ENCODE measurements at regions not wholly inside any gene's neighbourhood (a gene's known extent, or its start where the extent isn't known, plus 50 kb on each side); places are given as distances from the start of the nearest gene placed in this dataset.

GRCh38 chr3:6608843-6609242 is 252.1 kb upstream of the GRM7 start:
- Histone ChIP-seq H3K27ac (no peak overlapping the region), H3K4me1 (no peaks in the 10 kb centered on the region), H3K36me3 (no peaks in the 10 kb centered on the region), H3K9me3 (no peaks in the 10 kb centered on the region), H3K27me3 (no peaks in the 10 kb centered on the region), H3K4me3 (no peak overlapping the region)
- DNase-seq (ENCODE audit: low spot score in 2 of 2), result no peak
- 86% methylated on average over 4 of the region's 4 CpGs for WGBS
- no peak for TF ChIP-seq EP300 (IDR thresholded peaks at IDR 0.05)
- TF ChIP-seq CTCF (IDR thresholded peaks at IDR 0.05), result no peak
- no peak for TF ChIP-seq POLR2AphosphoS5 (IDR thresholded peaks at IDR 0.05)
- TF ChIP-seq POLR2A (IDR thresholded peaks at IDR 0.05), result no peak

- Histone ChIP-seq H3K4me3 (no peak overlapping the region), H3K4me1 (no peaks in the 10 kb centered on the region), H3K9me3 (no peaks in the 10 kb centered on the region), H3K36me3 (no peaks in the 10 kb centered on the region), H3K27ac (no peak overlapping the region), H3K27me3 (no peaks in the 10 kb centered on the region)
- TF ChIP-seq CTCF (IDR thresholded peaks at IDR 0.05) (no peak), POLR2AphosphoS5 (IDR thresholded peaks at IDR 0.05) (no peak), EP300 (IDR thresholded peaks at IDR 0.05) (no peak), POLR2A (IDR thresholded peaks at IDR 0.05) (no peak)
- DNase-seq (ENCODE audit: low spot score in 2 of 2), result no peak
- WGBS, result 71% methylated on average over 4 of the region's 4 CpGs
These were observed 248.8 kb upstream of the GRM7 start for GRCh38 chr3:6612034-6612616.

- no peak for DNase-seq (ENCODE audit: low spot score in 2 of 2)
- H3K27me3 ChIP-seq, result no peaks in the 10 kb centered on the region
- 89% methylated on average over 2 of the region's 2 CpGs for WGBS
These were observed 238.7 kb upstream of the GRM7 start for GRCh38 chr3:6622260-6622659.

GRCh38 chr3:6622712-6623111 is 238.2 kb upstream of the GRM7 start:
- Histone ChIP-seq H3K4me1 (no peaks in the 10 kb centered on the region), H3K36me3 (no peaks in the 10 kb centered on the region), H3K27me3 (no peaks in the 10 kb centered on the region), H3K4me3 (no peak overlapping the region), H3K27ac (no peak overlapping the region), H3K9me3 (no peaks in the 10 kb centered on the region)
- WGBS, result 69% methylated on average over 1 of the region's 1 CpG
- TF ChIP-seq POLR2AphosphoS5 (IDR thresholded peaks at IDR 0.05), result no peak
- DNase-seq (ENCODE audit: low spot score in 2 of 2), result no peak

More at GRCh38 chr3:6622260-6622659, 238.7 kb upstream of the GRM7 start:
- H3K4me1 ChIP-seq, result no peaks in the 10 kb centered on the region
- TF ChIP-seq POLR2A (IDR thresholded peaks at IDR 0.05), result no peak
- TF ChIP-seq POLR2AphosphoS5 (IDR thresholded peaks at IDR 0.05), result no peak
- TF ChIP-seq EP300 (IDR thresholded peaks at IDR 0.05), result no peak
- TF ChIP-seq CTCF (IDR thresholded peaks at IDR 0.05), result no peak
- H3K9me3 ChIP-seq, result no peaks in the 10 kb centered on the region
- no peaks in the 10 kb centered on the region for H3K36me3 ChIP-seq
- no peak overlapping the region for H3K27ac ChIP-seq
- H3K4me3 ChIP-seq, result no peak overlapping the region

- Histone ChIP-seq H3K27me3 (no peaks in the 10 kb centered on the region), H3K9me3 (no peaks in the 10 kb centered on the region), H3K4me1 (no peaks in the 10 kb centered on the region), H3K4me3 (no peak overlapping the region), H3K27ac (no peak overlapping the region), H3K36me3 (no peaks in the 10 kb centered on the region)
- no peak for DNase-seq (ENCODE audit: low spot score in 2 of 2)
- TF ChIP-seq POLR2AphosphoS5 (IDR thresholded peaks at IDR 0.05) (no peak), POLR2A (IDR thresholded peaks at IDR 0.05) (no peak), CTCF (IDR thresholded peaks at IDR 0.05) (no peak), EP300 (IDR thresholded peaks at IDR 0.05) (no peak)
- 64% methylated on average over 6 of the region's 6 CpGs for WGBS
These were observed 229.5 kb upstream of the GRM7 start for GRCh38 chr3:6631376-6631775.

- Histone ChIP-seq H3K4me1 (no peaks in the 10 kb centered on the region), H3K36me3 (no peaks in the 10 kb centered on the region), H3K9me3 (peaks cover 3% of the 10 kb centered on the region), H3K4me3 (no peak overlapping the region), H3K27ac (no peak overlapping the region), H3K27me3 (no peaks in the 10 kb centered on the region)
- TF ChIP-seq POLR2AphosphoS5 (IDR thresholded peaks at IDR 0.05) (no peak), EP300 (IDR thresholded peaks at IDR 0.05) (no peak), POLR2A (IDR thresholded peaks at IDR 0.05) (no peak), CTCF (IDR thresholded peaks at IDR 0.05) (no peak)
- no peak for DNase-seq (ENCODE audit: low spot score in 2 of 2)
- WGBS, result 81% methylated on average over 1 of the region's 1 CpG
These were observed 220.0 kb upstream of the GRM7 start for GRCh38 chr3:6640907-6641306.
